H9 (cell line): ENCODE measurements at regions not wholly inside any gene's neighbourhood (a gene's known extent, or its start where the extent isn't known, plus 50 kb on each side); places are given as distances from the start of the nearest gene placed in this dataset.

Experiments used
- DNase-seq: peaks from one replicate; pipeline ENCODE4 v3.0.0-alpha.2; 2017
- H2AFZ ChIP-seq: one replicate; pipeline ENCODE4 v1.6.1; 2013; ENCODE audit warnings: mild to moderate bottlenecking, low read length, control low read depth, moderate library complexity
- H2AK5ac ChIP-seq: 2 replicates; pipeline ENCODE4 v1.6.1; 2013; ENCODE audit warnings: low read length, control low read depth, mixed read lengths; ENCODE audit not compliant: insufficient read length
- H2BK120ac ChIP-seq: one replicate; pipeline ENCODE4 v1.6.1; 2013; ENCODE audit warnings: low read depth, mild to moderate bottlenecking, low read length, control low read depth, inconsistent platforms; ENCODE audit not compliant: poor library complexity, severe bottlenecking
- H2BK12ac ChIP-seq: 2 replicates; pipeline ENCODE4 v1.6.1; 2013; ENCODE audit warnings: low read length, control low read depth, mixed read lengths, low read depth; ENCODE audit not compliant: insufficient read length
- H2BK15ac ChIP-seq: 2 replicates; pipeline ENCODE4 v1.6.1; 2013; ENCODE audit warnings: low read depth, low read length, control low read depth
- H2BK20ac ChIP-seq: one replicate; pipeline ENCODE4 v1.6.1; 2013; ENCODE audit warnings: low read depth, mild to moderate bottlenecking, low read length, control low read depth, inconsistent platforms; ENCODE audit not compliant: poor library complexity, severe bottlenecking
- H2BK5ac ChIP-seq: 2 replicates; pipeline ENCODE4 v1.6.1; 2013; ENCODE audit warnings: low read length, control low read depth, mixed read lengths; ENCODE audit not compliant: insufficient read length
- H3K14ac ChIP-seq: 2 replicates; pipeline ENCODE4 v1.6.1; 2013; ENCODE audit warnings: low read length, control low read depth; ENCODE audit not compliant: insufficient read depth
- H3K18ac ChIP-seq: 2 replicates; pipeline ENCODE4 v1.6.1; 2013; ENCODE audit warnings: low read depth, mild to moderate bottlenecking, mixed read lengths, low read length, control low read depth; ENCODE audit not compliant: insufficient read length
- H3K23ac ChIP-seq: 2 replicates; pipeline ENCODE4 v1.6.1; 2013; ENCODE audit warnings: low read length, control low read depth, mixed read lengths, low read depth; ENCODE audit not compliant: insufficient read length
- H3K23me2 ChIP-seq: 2 replicates; pipeline ENCODE4 v1.6.1; 2013; ENCODE audit warnings: low read depth, mild to moderate bottlenecking, mixed read lengths, low read length, control low read depth; ENCODE audit not compliant: insufficient read length, poor library complexity, severe bottlenecking
- H3K27ac ChIP-seq: 2 replicates; pipeline ENCODE4 v1.5.1; 2013; ENCODE audit warnings: low read length, control low read depth, mixed read lengths, low read depth; ENCODE audit not compliant: insufficient read length
- H3K27me3 ChIP-seq: 2 replicates; pipeline ENCODE4 v1.6.1; 2013; ENCODE audit warnings: low read length, control low read depth, inconsistent platforms; ENCODE audit not compliant: insufficient read depth
- H3K4ac ChIP-seq: 2 replicates; pipeline ENCODE4 v1.6.1; 2013; ENCODE audit warnings: low read depth, mild to moderate bottlenecking, control low read depth, inconsistent platforms, low read length, moderate library complexity
- H3K4me1 ChIP-seq: 2 replicates; pipeline ENCODE4 v1.6.1; 2013; ENCODE audit warnings: low read length, control low read depth, inconsistent platforms; ENCODE audit not compliant: insufficient read depth
- H3K4me2 ChIP-seq: 2 replicates; pipeline ENCODE4 v1.6.1; 2013; ENCODE audit warnings: low read length, control low read depth, mixed read lengths; ENCODE audit not compliant: insufficient read length, insufficient read depth
- H3K56ac ChIP-seq: 2 replicates; pipeline ENCODE4 v1.6.1; 2013; ENCODE audit warnings: low read depth, mild to moderate bottlenecking, mixed read lengths, low read length, control low read depth; ENCODE audit not compliant: insufficient read length
- H3K79me1 ChIP-seq: 2 replicates; pipeline ENCODE4 v1.6.1; 2013; ENCODE audit warnings: low read depth, mild to moderate bottlenecking, moderate library complexity, low read length, control low read depth, inconsistent platforms; ENCODE audit not compliant: insufficient read depth, poor library complexity, severe bottlenecking
- H3K79me2 ChIP-seq: 2 replicates; pipeline ENCODE4 v1.6.1; 2013; ENCODE audit warnings: low read length, control low read depth, inconsistent platforms; ENCODE audit not compliant: insufficient read depth
- H3K9ac ChIP-seq: 2 replicates; pipeline ENCODE4 v1.6.1; 2013; ENCODE audit warnings: low read length, control low read depth, mixed read lengths; ENCODE audit not compliant: insufficient read length; ENCODE audit errors: extremely low read depth
- H3K9me3 ChIP-seq: one replicate; pipeline ENCODE4 v1.6.1; 2013; ENCODE audit warnings: low read depth, low read length, inconsistent platforms; ENCODE audit not compliant: control insufficient read depth
- H3T11ph ChIP-seq: one replicate; pipeline ENCODE4 v1.6.1; 2013; ENCODE audit warnings: mild to moderate bottlenecking, low read length, control low read depth, inconsistent platforms
- H4K20me1 ChIP-seq: one replicate; pipeline ENCODE4 v1.6.1; 2013; ENCODE audit not compliant: control insufficient read depth, insufficient read length, insufficient read depth
- H4K5ac ChIP-seq: 2 replicates; pipeline ENCODE4 v1.6.1; 2013; ENCODE audit warnings: low read depth, mild to moderate bottlenecking, mixed read lengths, low read length, control low read depth; ENCODE audit not compliant: insufficient read length
- H4K8ac ChIP-seq: replicated peaks from 2 replicates; pipeline ENCODE4 v1.6.1; 2013; ENCODE audit warnings: low read length, control low read depth, mixed read lengths, low read depth; ENCODE audit not compliant: insufficient read length
- H4K91ac ChIP-seq: 2 replicates; pipeline ENCODE4 v1.6.1; 2013; ENCODE audit warnings: low read depth, mild to moderate bottlenecking, moderate library complexity, mixed read lengths, low read length, control low read depth; ENCODE audit not compliant: insufficient read length
- H3K27ac Mint-ChIP-seq, 3 experiments: 2 replicates in 2 of 3; 3 replicates in 1 of 3; pipeline ENCODE4 v1.8.0; 2020 to 2021; ENCODE audit warnings: mixed read lengths in 3 of 3, mild to moderate bottlenecking in 1 of 3, moderate library complexity in 1 of 3
- H3K27me3 Mint-ChIP-seq: 2 replicates; pipeline ENCODE4 v1.8.0; 2021; ENCODE audit warnings: low read depth, mild to moderate bottlenecking, moderate library complexity, mixed read lengths
- H3K36me3 Mint-ChIP-seq, 3 experiments: 2 replicates in 2 of 3; 3 replicates in 1 of 3; pipeline ENCODE4 v1.8.0; 2020 to 2021; ENCODE audit warnings: low read depth in 3 of 3, mixed read lengths in 3 of 3; ENCODE audit not compliant: insufficient read depth in 1 of 3
- H3K4me1 Mint-ChIP-seq, 2 experiments: 2 replicates each; pipeline ENCODE4 v1.8.0; 2020; ENCODE audit warnings: mixed read lengths in 2 of 2
- H3K4me3 Mint-ChIP-seq, 2 experiments: 2 replicates in 1 of 2; 3 replicates in 1 of 2; pipeline ENCODE4 v1.8.0; 2020 to 2021; ENCODE audit warnings: mild to moderate bottlenecking in 2 of 2, mixed read lengths in 2 of 2, moderate library complexity in 1 of 2
- H3K9me3 Mint-ChIP-seq, 2 experiments: 2 replicates in 1 of 2; 3 replicates in 1 of 2; pipeline ENCODE4 v1.8.0; 2020; ENCODE audit warnings: mild to moderate bottlenecking in 2 of 2, mixed read lengths in 2 of 2, moderate library complexity in 1 of 2
- TF ChIP-seq, protein P1 (sequence below): fragments of 200-600 bp; sonication (generic); conservative IDR thresholded peaks from 3 replicates; pipeline ENCODE4 v1.8.0; 2021; ENCODE audit warnings: antibody characterized with exemption, mild to moderate bottlenecking

DNA sequence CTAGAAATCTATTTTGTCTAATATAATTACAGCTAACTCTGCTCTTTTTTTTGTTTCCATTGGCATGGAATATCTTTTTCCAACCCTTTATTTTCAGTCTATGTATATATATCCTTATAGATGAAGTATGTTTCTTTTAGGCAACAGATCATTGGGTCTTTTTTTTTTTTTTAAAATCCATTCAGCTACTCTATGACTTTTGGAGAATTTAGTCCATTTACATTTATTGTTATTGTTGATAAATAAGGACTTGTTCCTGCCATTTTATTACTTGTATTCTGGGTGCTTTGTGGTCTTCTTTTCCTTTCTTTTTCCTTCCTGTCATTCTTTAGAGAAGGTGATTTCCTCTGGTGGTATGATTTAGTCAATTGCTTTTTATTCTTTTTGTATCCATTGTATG, 296.8 kb downstream of the SMARCA2 start:
- no peak overlapping the region for H3K23ac ChIP-seq
- H3K9me3 Mint-ChIP-seq, result peaks cover 71 to 76% of the 10 kb centered on the region in 2 experiments
- H3K27me3 Mint-ChIP-seq, result peaks cover 4% of the 10 kb centered on the region
- no peak overlapping the region for H3K4me2 ChIP-seq
- no peak overlapping the region for H2BK5ac ChIP-seq
- no peak overlapping the region for H4K5ac ChIP-seq
- no peaks in the 10 kb centered on the region for H4K20me1 ChIP-seq
- DNase-seq, result no peak
- no peak overlapping the region for H2BK20ac ChIP-seq
- no peaks in the 10 kb centered on the region for H3K27me3 ChIP-seq
- H3K4me1 Mint-ChIP-seq, result no peaks in the 10 kb centered on the region
- H3K4ac ChIP-seq, result no peak overlapping the region
- H4K8ac ChIP-seq, result no peak overlapping the region
- H3K4me3 Mint-ChIP-seq, result no peak overlapping the region
- no peak overlapping the region for H3T11ph ChIP-seq
- H3K9ac ChIP-seq, result no peak overlapping the region
- no peak overlapping the region for H2BK12ac ChIP-seq
- H3K14ac ChIP-seq, result no peak overlapping the region
- H3K27ac ChIP-seq, result no peak overlapping the region
- H3K79me2 ChIP-seq, result no peaks in the 10 kb centered on the region
- H3K4me1 ChIP-seq, result no peaks in the 10 kb centered on the region
- no peak overlapping the region for H2BK120ac ChIP-seq
- H2AFZ ChIP-seq, result no peak overlapping the region
- no peaks in the 10 kb centered on the region for H3K23me2 ChIP-seq
- no peak overlapping the region for H3K27ac Mint-ChIP-seq
- no peak overlapping the region for H2BK15ac ChIP-seq
- H2AK5ac ChIP-seq, result no peak overlapping the region
- peaks cover 20% of the 10 kb centered on the region for H3K9me3 ChIP-seq
- no peak overlapping the region for H3K56ac ChIP-seq
- no peak overlapping the region for H3K18ac ChIP-seq
- H4K91ac ChIP-seq, result no peak overlapping the region
- TF ChIP-seq, protein P1, sequence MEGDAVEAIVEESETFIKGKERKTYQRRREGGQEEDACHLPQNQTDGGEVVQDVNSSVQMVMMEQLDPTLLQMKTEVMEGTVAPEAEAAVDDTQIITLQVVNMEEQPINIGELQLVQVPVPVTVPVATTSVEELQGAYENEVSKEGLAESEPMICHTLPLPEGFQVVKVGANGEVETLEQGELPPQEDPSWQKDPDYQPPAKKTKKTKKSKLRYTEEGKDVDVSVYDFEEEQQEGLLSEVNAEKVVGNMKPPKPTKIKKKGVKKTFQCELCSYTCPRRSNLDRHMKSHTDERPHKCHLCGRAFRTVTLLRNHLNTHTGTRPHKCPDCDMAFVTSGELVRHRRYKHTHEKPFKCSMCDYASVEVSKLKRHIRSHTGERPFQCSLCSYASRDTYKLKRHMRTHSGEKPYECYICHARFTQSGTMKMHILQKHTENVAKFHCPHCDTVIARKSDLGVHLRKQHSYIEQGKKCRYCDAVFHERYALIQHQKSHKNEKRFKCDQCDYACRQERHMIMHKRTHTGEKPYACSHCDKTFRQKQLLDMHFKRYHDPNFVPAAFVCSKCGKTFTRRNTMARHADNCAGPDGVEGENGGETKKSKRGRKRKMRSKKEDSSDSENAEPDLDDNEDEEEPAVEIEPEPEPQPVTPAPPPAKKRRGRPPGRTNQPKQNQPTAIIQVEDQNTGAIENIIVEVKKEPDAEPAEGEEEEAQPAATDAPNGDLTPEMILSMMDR, result no peak
- no peaks in the 10 kb centered on the region for H3K79me1 ChIP-seq
- peaks cover 46 to 84% (median 57%) of the 10 kb centered on the region in 3 experiments for H3K36me3 Mint-ChIP-seq
